ENCODE measurements at regions not wholly inside any gene's neighbourhood (a gene's known extent, or its start where the extent isn't known, plus 50 kb on each side); places are given as distances from the start of the nearest gene placed in this dataset.

GRCh38 chr9:88242879-88243278 is 104.6 kb upstream of the SPATA31C2 start:
- Histone ChIP-seq H3K4me2 (ENCODE audit: low read length) (no peak overlapping the region), H3K27ac (ENCODE audit: low read depth, low read length) (no peak overlapping the region), H3K4me1 (ENCODE audit: control insufficient read depth, low read length) (no peaks in the 10 kb centered on the region), H3K9me3 (ENCODE audit: control insufficient read depth, insufficient read depth, low read length) (no peaks in the 10 kb centered on the region), H3K36me3 (ENCODE audit: control insufficient read depth, low read length) (no peaks in the 10 kb centered on the region), H3K27me3 (ENCODE audit: control insufficient read depth, low read length) (no peaks in the 10 kb centered on the region), H3F3A (ENCODE audit: control insufficient read depth, insufficient read depth) (no peaks in the 10 kb centered on the region), H3K79me2 (ENCODE audit: control insufficient read depth, low read length) (no peaks in the 10 kb centered on the region), H4K20me1 (ENCODE audit: control insufficient read depth, insufficient read depth, low read depth, low read length) (no peaks in the 10 kb centered on the region), H3K4me3 (ENCODE audit: low read length) (no peak overlapping the region), H3K9me2 (replicated peaks; ENCODE audit: control insufficient read depth, low read length) (no peaks in the 10 kb centered on the region)
- no peak for TF ChIP-seq EZH2phosphoT487 (IDR thresholded peaks at IDR 0.05; ENCODE audit: borderline replicate concordance, low read length)
- no peak for TF ChIP-seq CTCF (IDR thresholded peaks at IDR 0.05; ENCODE audit: low read depth, low read length, poor library complexity, severe bottlenecking)

- H3K4me3 ChIP-seq (ENCODE audit: low read length): no peak overlapping the region
- no peak overlapping the region for H3K4me2 ChIP-seq (ENCODE audit: low read length)
- no peaks in the 10 kb centered on the region for H3K9me2 ChIP-seq (replicated peaks; ENCODE audit: control insufficient read depth, low read length)
- no peaks in the 10 kb centered on the region for H3K4me1 ChIP-seq (ENCODE audit: control insufficient read depth, low read length)
- TF ChIP-seq CTCF (IDR thresholded peaks at IDR 0.05; ENCODE audit: low read depth, low read length, poor library complexity, severe bottlenecking): no peak
- H3K9me3 ChIP-seq (ENCODE audit: control insufficient read depth, insufficient read depth, low read length): no peaks in the 10 kb centered on the region
- H3K27me3 ChIP-seq (ENCODE audit: control insufficient read depth, low read length): no peaks in the 10 kb centered on the region
- no peaks in the 10 kb centered on the region for H4K20me1 ChIP-seq (ENCODE audit: control insufficient read depth, insufficient read depth, low read depth, low read length)
- no peaks in the 10 kb centered on the region for H3F3A ChIP-seq (ENCODE audit: control insufficient read depth, insufficient read depth)
- H3K27ac ChIP-seq (ENCODE audit: low read depth, low read length): no peak overlapping the region
- H3K36me3 ChIP-seq (ENCODE audit: control insufficient read depth, low read length): no peaks in the 10 kb centered on the region
- H3K79me2 ChIP-seq (ENCODE audit: control insufficient read depth, low read length): no peaks in the 10 kb centered on the region
These were observed 99.8 kb upstream of the SPATA31C2 start for GRCh38 chr9:88237991-88238571.

GRCh38 chr9:88237479-88237961 is 99.2 kb upstream of the SPATA31C2 start:
- TF ChIP-seq EZH2phosphoT487 (IDR thresholded peaks at IDR 0.05; ENCODE audit: borderline replicate concordance, low read length): no peak
- TF ChIP-seq CTCF (IDR thresholded peaks at IDR 0.05; ENCODE audit: low read depth, low read length, poor library complexity, severe bottlenecking): no peak
- Histone ChIP-seq H3K79me2 (ENCODE audit: control insufficient read depth, low read length) (no peaks in the 10 kb centered on the region), H3K9me2 (replicated peaks; ENCODE audit: control insufficient read depth, low read length) (no peaks in the 10 kb centered on the region), H3K4me3 (ENCODE audit: low read length) (no peak overlapping the region), H3K27ac (ENCODE audit: low read depth, low read length) (no peak overlapping the region), H3K27me3 (ENCODE audit: control insufficient read depth, low read length) (no peaks in the 10 kb centered on the region), H3F3A (ENCODE audit: control insufficient read depth, insufficient read depth) (no peaks in the 10 kb centered on the region), H3K4me1 (ENCODE audit: control insufficient read depth, low read length) (no peaks in the 10 kb centered on the region), H3K36me3 (ENCODE audit: control insufficient read depth, low read length) (no peaks in the 10 kb centered on the region), H3K4me2 (ENCODE audit: low read length) (no peak overlapping the region), H4K20me1 (ENCODE audit: control insufficient read depth, insufficient read depth, low read depth, low read length) (no peaks in the 10 kb centered on the region), H3K9me3 (ENCODE audit: control insufficient read depth, insufficient read depth, low read length) (no peaks in the 10 kb centered on the region)

Data from DOHH2 (cell line).